AG09309 (cell line): ENCODE measurements at regions not wholly inside any gene's neighbourhood (a gene's known extent, or its start where the extent isn't known, plus 50 kb on each side); places are given as distances from the start of the nearest gene placed in this dataset.

Source experiments
- DNase-seq: peaks from one replicate; pipeline ENCODE4 v3.0.0-alpha.2; 2010; ENCODE audit warnings: low read depth
- H3K4me3 ChIP-seq: 2 replicates; pipeline ENCODE4 v1.5.1; 2011; ENCODE audit warnings: mild to moderate bottlenecking, low read depth, low read length, moderate library complexity; ENCODE audit not compliant: control insufficient read depth
- CTCF ChIP-seq: IDR thresholded peaks from 2 replicates; pipeline ENCODE4 v1.5.1; 2011; ENCODE audit warnings: mild to moderate bottlenecking, low read depth, low read length, inconsistent platforms; ENCODE audit not compliant: insufficient read depth, control insufficient read depth; ENCODE audit errors: missing control alignments

GRCh38 chr1:228872080-228872479 is 136.8 kb downstream of the RHOU start:
- TF ChIP-seq CTCF: no peak
- no peak for DNase-seq
- H3K4me3 ChIP-seq: no peak overlapping the region

- TF ChIP-seq CTCF: no peak
- no peak overlapping the region for H3K4me3 ChIP-seq
- no peak for DNase-seq
These were observed 138.4 kb downstream of the RHOU start for GRCh38 chr1:228873709-228874108.

GRCh38 chr1:228875741-228876140 is 140.5 kb downstream of the RHOU start:
- DNase-seq: no peak
- no peak for TF ChIP-seq CTCF
- H3K4me3 ChIP-seq: no peak overlapping the region

GRCh38 chr1:228876187-228876586 is 140.9 kb downstream of the RHOU start:
- DNase-seq: no peak
- H3K4me3 ChIP-seq: no peak overlapping the region
- TF ChIP-seq CTCF: no peak

- H3K4me3 ChIP-seq: no peak overlapping the region
- no peak for TF ChIP-seq CTCF
- DNase-seq: no peak
These were observed 143.9 kb downstream of the RHOU start for GRCh38 chr1:228879164-228879563.

GRCh38 chr1:228882041-228882770 is 146.9 kb downstream of the RHOU start:
- no peak for TF ChIP-seq CTCF
- no peak for DNase-seq
- H3K4me3 ChIP-seq: no peak overlapping the region

GRCh38 chr1:228882771-228883450 is 147.6 kb downstream of the RHOU start:
- no peak for DNase-seq
- TF ChIP-seq CTCF: no peak
- no peak overlapping the region for H3K4me3 ChIP-seq
